ENCODE measurements at regions not wholly inside any gene's neighbourhood (a gene's known extent, or its start where the extent isn't known, plus 50 kb on each side); places are given as distances from the start of the nearest gene placed in this dataset.
"Not testable (repeated sequence)": the region's sequence is repeated elsewhere in the genome, so short reads cannot be mapped to it uniquely, and the experiment has no call there.

- no peak for DNase-seq (ENCODE audit: low spot score)
- H3K27ac ChIP-seq, result no peak overlapping the region
Measured at GRCh38 chr20:17822540-17823408, 123.0 kb downstream of the BANF2 start.

GRCh38 chr20:17822039-17822438 is 122.3 kb downstream of the BANF2 start:
- no peak for DNase-seq (ENCODE audit: low spot score)
- H3K4me3 ChIP-seq, result no peak overlapping the region
- no peak overlapping the region for H3K27ac ChIP-seq

More at GRCh38 chr20:17822540-17823408, 123.0 kb downstream of the BANF2 start:
- Histone ChIP-seq H3K4me3 (no peak overlapping the region), H3K27me3 (replicated peaks; ENCODE audit: insufficient read depth) (no peaks in the 10 kb centered on the region), H3K9me3 (no peaks in the 10 kb centered on the region), H3K36me3 (no peaks in the 10 kb centered on the region), H3K4me1 (ENCODE audit: control insufficient read depth in 1 of 2, low read depth in 2 of 2) (no peaks in the 10 kb centered on the region)
- TF ChIP-seq CTCF (IDR thresholded peaks at IDR 0.05), result no peak
- ATAC-seq (ENCODE audit: insufficient number of reproducible peaks, low FRiP score, low read depth), result no peak

GRCh38 chr20:17821606-17822005 is 121.8 kb downstream of the BANF2 start:
- H3K27ac ChIP-seq; H3K27me3 ChIP-seq (replicated peaks; ENCODE audit: insufficient read depth); H3K9me3 ChIP-seq; H3K4me1 ChIP-seq (ENCODE audit: control insufficient read depth in 1 of 2, low read depth in 2 of 2); ATAC-seq (ENCODE audit: insufficient number of reproducible peaks, low FRiP score, low read depth); DNase-seq (ENCODE audit: low spot score); H3K36me3 ChIP-seq; H3K4me3 ChIP-seq: not testable (repeated sequence)

More at GRCh38 chr20:17822039-17822438, 122.3 kb downstream of the BANF2 start:
- Histone ChIP-seq H3K27me3 (replicated peaks; ENCODE audit: insufficient read depth) (no peaks in the 10 kb centered on the region), H3K9me3 (no peaks in the 10 kb centered on the region), H3K36me3 (no peaks in the 10 kb centered on the region), H3K4me1 (ENCODE audit: control insufficient read depth in 1 of 2, low read depth in 2 of 2) (no peaks in the 10 kb centered on the region)
- no peak for ATAC-seq (ENCODE audit: insufficient number of reproducible peaks, low FRiP score, low read depth)
- no peak for TF ChIP-seq CTCF (IDR thresholded peaks at IDR 0.05)

GRCh38 chr20:17819395-17820093 is 119.8 kb downstream of the BANF2 start:
- H3K9me3 ChIP-seq, result no peaks in the 10 kb centered on the region
- no peak for DNase-seq (ENCODE audit: low spot score)
- no peak for ATAC-seq (ENCODE audit: insufficient number of reproducible peaks, low FRiP score, low read depth)
- no peak overlapping the region for H3K27ac ChIP-seq
- H3K27me3 ChIP-seq (replicated peaks; ENCODE audit: insufficient read depth), result no peaks in the 10 kb centered on the region
- H3K36me3 ChIP-seq, result no peaks in the 10 kb centered on the region
- H3K4me3 ChIP-seq, result no peak overlapping the region
- no peaks in the 10 kb centered on the region for H3K4me1 ChIP-seq (ENCODE audit: control insufficient read depth in 1 of 2, low read depth in 2 of 2)
- TF ChIP-seq CTCF (IDR thresholded peaks at IDR 0.05), result no peak

GRCh38 chr20:17818187-17818586 is 118.4 kb downstream of the BANF2 start:
- Histone ChIP-seq H3K4me1 (ENCODE audit: control insufficient read depth in 1 of 2, low read depth in 2 of 2) (no peaks in the 10 kb centered on the region), H3K36me3 (no peaks in the 10 kb centered on the region), H3K4me3 (no peak overlapping the region), H3K9me3 (no peaks in the 10 kb centered on the region), H3K27ac (no peak overlapping the region), H3K27me3 (replicated peaks; ENCODE audit: insufficient read depth) (no peaks in the 10 kb centered on the region)
- ATAC-seq (ENCODE audit: insufficient number of reproducible peaks, low FRiP score, low read depth) (no peak), DNase-seq (ENCODE audit: low spot score) (no peak)
- TF ChIP-seq CTCF (IDR thresholded peaks at IDR 0.05), result no peak
